SK-N-SH (cell line): ENCODE measurements at regions not wholly inside any gene's neighbourhood (a gene's known extent, or its start where the extent isn't known, plus 50 kb on each side); places are given as distances from the start of the nearest gene placed in this dataset.

Experiments
- CTCF ChIA-PET: fragments of 300-600, 350-600 bp; formaldehyde crosslinking; extraction: SDS; loops from one replicate; lab custom pipeline; 2021; lab: Yijun Ruan, JAX
- POLR2A ChIA-PET: fragments of 350-600 bp; sonication (Branson Sonifier 250); formaldehyde crosslinking; extraction: SDS; loops from one replicate; lab custom pipeline; 2020; ENCODE audit warnings: antibody characterized with exemption, inconsistent platforms; lab: Yijun Ruan, JAX
- DNase-seq: peaks from one replicate; pipeline ENCODE4 v3.0.0; 2012
- H2AFZ ChIP-seq: fragments of 200-600 bp; sonication (generic); 2 replicates; pipeline ENCODE4 v1.8.1; 2016; ENCODE audit warnings: antibody characterized with exemption, mild to moderate bottlenecking, low read depth
- H3F3A ChIP-seq: fragments of 200-600 bp; sonication (generic); replicated peaks from 2 replicates; pipeline ENCODE3; 2016; ENCODE audit warnings: antibody characterized with exemption, mild to moderate bottlenecking; ENCODE audit not compliant: insufficient read depth
- H3K27ac ChIP-seq, 2 experiments: fragments of 200-500 bp in 1 of 2; fragments of 200-600 bp in 1 of 2; sonication (Bioruptor generic) in 1 of 2; sonication (generic), shearing (Covaris generic) in 1 of 2; 2 replicates each; pipeline versions ENCODE4 v1.5.1 to v1.6.1; 2014 to 2016; ENCODE audit warnings: low read depth in 2 of 2, inconsistent platforms in 1 of 2, low read length in 1 of 2, mild to moderate bottlenecking in 1 of 2, mixed read lengths in 1 of 2
- H3K27me3 ChIP-seq: fragments of 200-600 bp; sonication (generic), shearing (Covaris generic); 2 replicates; pipeline ENCODE4 v1.6.1; 2016; ENCODE audit warnings: mixed run types; ENCODE audit not compliant: insufficient read depth
- H3K36me3 ChIP-seq, 2 experiments: fragments of 200-500 bp in 1 of 2; fragments of 200-600 bp in 1 of 2; sonication (Bioruptor generic) in 1 of 2; sonication (generic) in 1 of 2; replicated peaks in 1 of 2; 2 replicates each; pipeline versions ENCODE3 to v1.5.1; 2014 to 2016; ENCODE audit warnings: low read length in 1 of 2, mild to moderate bottlenecking in 1 of 2; ENCODE audit not compliant: insufficient read depth in 2 of 2, control insufficient read depth in 1 of 2
- H3K4me1 ChIP-seq, 2 experiments: fragments of 200-500 bp in 1 of 2; fragments of 200-600 bp in 1 of 2; sonication (Bioruptor generic) in 1 of 2; sonication (generic), shearing (Covaris generic) in 1 of 2; 2 replicates each; pipeline versions ENCODE4 v1.5.1 to v1.6.1; 2014 to 2016; ENCODE audit warnings: low read depth in 1 of 2, low read length in 1 of 2, mixed run types in 1 of 2; ENCODE audit not compliant: insufficient read depth in 2 of 2, control insufficient read depth in 1 of 2
- H3K4me2 ChIP-seq: fragments of 200-600 bp; sonication (generic), shearing (Covaris generic); 2 replicates; pipeline ENCODE4 v1.6.1; 2017; ENCODE audit warnings: mixed run types
- H3K4me3 ChIP-seq, 2 experiments: fragments of 200-500 bp in 1 of 2; fragments of 200-600 bp in 1 of 2; sonication (Bioruptor generic) in 1 of 2; sonication (generic), shearing (Covaris generic) in 1 of 2; 2 replicates each; pipeline versions ENCODE4 v1.5.1 to v1.8.1; 2014 to 2016; ENCODE audit warnings: low read depth in 2 of 2, inconsistent platforms in 1 of 2, low read length in 1 of 2, mild to moderate bottlenecking in 1 of 2, mixed read lengths in 1 of 2, moderate library complexity in 1 of 2
- H3K79me2 ChIP-seq: fragments of 200-600 bp; sonication (generic); 2 replicates; pipeline ENCODE4 v1.8.1; 2017; ENCODE audit warnings: mild to moderate bottlenecking; ENCODE audit not compliant: insufficient read depth
- H3K9ac ChIP-seq: fragments of 200-600 bp; sonication (generic); 2 replicates; pipeline ENCODE4 v1.6.1; 2017; ENCODE audit warnings: mixed run types
- H3K9me2 ChIP-seq: fragments of 200-600 bp; sonication (generic); 2 replicates; pipeline ENCODE4 v1.6.1; 2017; ENCODE audit warnings: mixed run types
- H3K9me3 ChIP-seq: fragments of 200-600 bp; sonication (generic); 2 replicates; pipeline ENCODE4 v1.6.1; 2017; ENCODE audit warnings: mixed run types, mild to moderate bottlenecking, moderate library complexity
- H4K20me1 ChIP-seq: fragments of 200-600 bp; sonication (generic); 2 replicates; pipeline ENCODE4 v1.6.1; 2017; ENCODE audit warnings: mild to moderate bottlenecking, mixed run types; ENCODE audit not compliant: insufficient read depth
- EP300 ChIP-seq, 2 experiments: IDR thresholded peaks; 2 replicates each; pipeline versions ENCODE4 v1.4.0 to v1.6.1; 2012; ENCODE audit warnings: borderline replicate concordance in 1 of 2, low read depth in 1 of 2, low read length in 1 of 2
- FOSL2 ChIP-seq: IDR thresholded peaks from 2 replicates; pipeline ENCODE4 v1.4.0; 2012; ENCODE audit warnings: low read depth, mild to moderate bottlenecking, moderate library complexity, borderline replicate concordance
- GABPA ChIP-seq: IDR thresholded peaks from 2 replicates; pipeline ENCODE4 v1.4.0; 2012; ENCODE audit warnings: low read depth, mild to moderate bottlenecking
- GATA2 ChIP-seq: sonication (generic); formaldehyde crosslinking; IDR thresholded peaks from 2 replicates; pipeline ENCODE4 v1.5.0; 2020; ENCODE audit warnings: mild to moderate bottlenecking, missing genetic modification reagents
- IRF3 ChIP-seq: fragments of 150-350 bp; IDR thresholded peaks from 2 replicates; pipeline ENCODE4 v1.6.1; 2016; ENCODE audit warnings: mild to moderate bottlenecking, low read depth, low read length
- JUND ChIP-seq: IDR thresholded peaks from 2 replicates; pipeline ENCODE4 v1.4.0; 2012
- MAX ChIP-seq: IDR thresholded peaks from 2 replicates; pipeline ENCODE4 v1.4.0; 2012; ENCODE audit warnings: low read depth
- NFIC ChIP-seq: IDR thresholded peaks from 2 replicates; pipeline ENCODE4 v1.4.0; 2012; ENCODE audit warnings: borderline replicate concordance
- REST ChIP-seq: IDR thresholded peaks from 2 replicates; pipeline ENCODE4 v1.6.1; 2012; ENCODE audit warnings: mild to moderate bottlenecking, low read depth, low read length, moderate library complexity
- RFX5 ChIP-seq: IDR thresholded peaks from 2 replicates; pipeline ENCODE4 v1.6.1; 2012; ENCODE audit warnings: mild to moderate bottlenecking, improper control_type of control experiment, low read length
- RXRA ChIP-seq: IDR thresholded peaks from 2 replicates; pipeline ENCODE4 v1.4.0; 2012; ENCODE audit warnings: low read depth, mild to moderate bottlenecking, borderline replicate concordance
- SMC3 ChIP-seq: IDR thresholded peaks from 2 replicates; pipeline ENCODE4 v1.6.1; 2012; ENCODE audit warnings: low read depth, low read length, improper control_type of control experiment
- TEAD4 ChIP-seq: IDR thresholded peaks from 2 replicates; pipeline ENCODE4 v1.4.0; 2012; ENCODE audit warnings: mild to moderate bottlenecking, borderline replicate concordance; ENCODE audit not compliant: insufficient read depth
- YY1 ChIP-seq: IDR thresholded peaks from 2 replicates; pipeline ENCODE4 v1.4.0; 2012; ENCODE audit warnings: low read depth, mild to moderate bottlenecking
- ZBTB33 ChIP-seq: IDR thresholded peaks from 2 replicates; pipeline ENCODE4 v1.4.0; 2012; ENCODE audit warnings: low read depth, borderline replicate concordance
- WGBS: methylation state at CpG from one replicate; pipeline ENCODE4 v1.1.6; 2017; ENCODE audit warnings: low lambda C conversion rate; 5-methylcytosine and 5-hydroxymethylcytosine counted together

GRCh38 chr7:37527109-37527508, 78.4 kb upstream of the ELMO1 start (continued):
- TF ChIP-seq IRF3 (no peak), JUND (no peak), SMC3 (no peak), YY1 (no peak), GATA2 (CRISPR knock-in tag) (no peak), MAX (no peak), RXRA (no peak), FOSL2 (no peak), NFIC (no peak), RFX5 (no peak), EP300 (IDR thresholded peaks at IDR 0.05; ENCODE audit: borderline replicate concordance in 1 of 2, low read depth in 1 of 2, low read length in 1 of 2) (no peak), GABPA (no peak), ZBTB33 (no peak), TEAD4 (no peak)

GRCh38 chr7:37531225-37531624, 82.6 kb upstream of the ELMO1 start:
- ChIA-PET POLR2A (no interaction called here), CTCF (interaction anchor here (2.6 kb wide), 1 partner anchor 296 kb away, joined by 10 read pairs; no protein-coding TSS in a partner anchor)
- 26% methylated on average over 6 of the region's 6 CpGs for WGBS
- H3K4me1 ChIP-seq: no peaks in the 10 kb centered on the region
- no peak overlapping the region for H3K4me2 ChIP-seq
- no peak for TF ChIP-seq REST
- H3K9me3 ChIP-seq: peaks cover 5% of the 10 kb centered on the region
- no peak for DNase-seq
- no peaks in the 10 kb centered on the region for H3F3A ChIP-seq
- H4K20me1 ChIP-seq: no peaks in the 10 kb centered on the region
- no peaks in the 10 kb centered on the region for H3K79me2 ChIP-seq
- no peak overlapping the region for H3K9ac ChIP-seq
- H3K27me3 ChIP-seq: no peaks in the 10 kb centered on the region
- H2AFZ ChIP-seq: no peak overlapping the region
- H3K36me3 ChIP-seq: no peaks in the 10 kb centered on the region
- no peak overlapping the region for H3K4me3 ChIP-seq
- H3K27ac ChIP-seq: no peak overlapping the region
- no peaks in the 10 kb centered on the region for H3K9me2 ChIP-seq
